SHP77 treated with DMSO at 0.1 percent for 48 hours (cell line): ENCODE measurements at regions not wholly inside any gene's neighbourhood (a gene's known extent, or its start where the extent isn't known, plus 50 kb on each side); places are given as distances from the start of the nearest gene placed in this dataset.

Experiments
- DNase-seq: peaks from one replicate; lab custom pipeline; 2025; lab: John Stamatoyannopoulos, UW

DNA sequence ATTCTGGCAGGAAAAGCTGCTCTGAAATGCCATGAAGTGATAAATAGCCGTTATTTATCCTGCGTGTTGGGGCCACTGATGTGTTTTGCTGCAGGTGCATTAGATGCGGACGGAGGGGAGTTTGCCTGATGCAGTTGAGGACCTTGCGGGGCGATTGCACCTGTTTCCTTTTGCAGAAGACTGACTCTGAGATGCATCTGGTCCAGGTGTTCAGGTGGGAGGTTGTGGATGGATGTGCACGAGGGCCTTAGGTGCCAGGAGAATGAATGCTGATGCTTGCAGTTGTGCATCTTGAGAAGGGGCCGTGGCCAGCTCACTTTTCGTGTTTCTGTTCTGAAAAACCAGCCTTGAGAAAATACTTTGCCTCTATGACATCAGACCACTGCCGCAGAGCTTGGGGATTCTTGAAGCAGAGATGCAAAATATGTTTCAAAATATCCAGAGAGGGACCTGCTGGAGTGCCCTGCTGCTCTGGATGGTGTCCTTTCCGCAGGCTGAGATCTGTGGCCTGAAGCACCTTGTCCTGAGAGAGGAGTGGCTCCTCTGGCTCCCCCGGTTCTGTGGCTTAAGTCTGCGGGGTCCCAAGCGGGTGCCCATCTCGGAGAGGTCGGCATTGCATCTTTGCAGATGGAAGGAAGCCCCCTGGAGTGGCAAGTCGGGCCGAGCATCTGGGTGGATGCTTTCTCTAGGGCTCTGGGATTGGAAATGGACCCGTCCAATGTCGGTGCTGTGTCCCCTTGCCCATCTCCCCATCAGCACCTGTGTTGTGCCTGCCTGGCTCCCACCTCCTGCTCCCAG lies 1031.1 kb downstream of the TBC1D22A start:
- no peak for DNase-seq

DNA sequence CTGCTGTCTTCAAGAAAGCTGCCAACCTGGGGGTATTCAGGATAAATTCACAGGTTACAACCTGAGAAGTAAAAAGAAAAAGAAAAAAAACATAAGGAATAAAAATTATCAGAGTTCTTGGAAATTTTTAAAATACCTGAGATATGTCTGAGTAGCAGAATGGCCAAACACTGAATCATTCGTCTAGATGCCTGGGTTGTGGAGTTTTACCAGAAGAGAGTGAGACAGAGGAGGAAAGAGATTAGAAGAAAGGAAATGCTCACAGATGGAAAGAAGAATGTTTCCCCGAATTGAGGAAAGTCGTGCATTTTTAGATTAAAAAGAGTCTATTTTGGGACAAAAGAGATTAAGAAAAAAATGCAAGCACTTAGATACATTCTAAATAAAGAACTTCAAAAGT lies 1026.7 kb downstream of the TBC1D22A start:
- no peak for DNase-seq

DNA sequence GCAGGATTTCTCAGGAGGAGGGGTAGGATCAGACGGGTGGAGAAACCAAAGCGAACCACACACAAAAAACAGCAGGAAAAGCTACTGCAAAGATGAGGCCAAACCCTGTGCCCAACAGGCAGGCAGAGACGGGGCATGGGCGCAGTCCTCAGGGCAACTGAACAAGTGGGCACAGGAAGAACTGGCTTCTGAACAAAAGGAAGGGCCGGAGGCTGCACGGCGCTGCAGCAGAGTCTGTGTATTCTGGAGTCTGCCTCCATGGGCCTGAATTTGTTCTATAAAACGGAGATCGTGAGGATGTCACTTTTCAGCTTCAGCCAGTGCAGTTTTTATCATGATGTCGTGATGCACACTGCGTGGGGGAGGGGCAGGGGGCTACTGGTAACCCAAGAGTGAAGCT lies 1026.0 kb downstream of the TBC1D22A start:
- no peak for DNase-seq

DNA sequence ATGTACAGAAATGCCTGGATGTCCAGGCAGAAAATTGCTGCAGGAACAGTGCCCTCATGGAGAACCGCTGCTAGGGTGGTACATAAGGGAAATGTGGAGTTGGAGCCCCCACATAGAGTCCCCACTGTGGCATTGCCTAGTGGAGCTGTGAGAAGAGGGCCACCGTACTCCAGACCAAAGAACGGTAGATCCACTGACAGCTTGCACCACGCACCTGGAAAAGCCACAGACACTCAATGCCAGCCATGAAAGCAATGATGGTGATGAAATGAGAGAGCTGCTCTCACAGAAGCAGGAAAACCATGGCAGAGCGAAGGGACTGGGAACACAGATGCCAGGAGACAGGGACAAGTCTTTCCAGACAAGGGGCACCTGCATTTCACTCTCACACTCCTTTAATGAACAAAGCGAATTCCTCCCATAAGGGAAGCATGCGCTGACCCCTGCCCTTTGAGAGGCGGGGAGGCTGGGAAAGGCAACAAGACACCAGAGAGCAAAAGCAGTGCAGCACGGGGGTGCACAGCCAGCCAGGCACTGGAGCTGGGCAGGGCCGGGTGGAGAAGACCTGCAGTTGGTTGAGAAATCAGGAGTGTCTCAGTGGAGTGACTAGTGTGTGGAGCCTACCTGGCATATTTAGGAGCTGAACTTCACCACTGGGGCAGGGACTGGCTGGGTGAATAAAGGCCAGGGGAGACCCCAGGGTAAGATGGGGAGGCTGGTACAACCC lies 1025.2 kb downstream of the TBC1D22A start:
- no peak for DNase-seq

DNA sequence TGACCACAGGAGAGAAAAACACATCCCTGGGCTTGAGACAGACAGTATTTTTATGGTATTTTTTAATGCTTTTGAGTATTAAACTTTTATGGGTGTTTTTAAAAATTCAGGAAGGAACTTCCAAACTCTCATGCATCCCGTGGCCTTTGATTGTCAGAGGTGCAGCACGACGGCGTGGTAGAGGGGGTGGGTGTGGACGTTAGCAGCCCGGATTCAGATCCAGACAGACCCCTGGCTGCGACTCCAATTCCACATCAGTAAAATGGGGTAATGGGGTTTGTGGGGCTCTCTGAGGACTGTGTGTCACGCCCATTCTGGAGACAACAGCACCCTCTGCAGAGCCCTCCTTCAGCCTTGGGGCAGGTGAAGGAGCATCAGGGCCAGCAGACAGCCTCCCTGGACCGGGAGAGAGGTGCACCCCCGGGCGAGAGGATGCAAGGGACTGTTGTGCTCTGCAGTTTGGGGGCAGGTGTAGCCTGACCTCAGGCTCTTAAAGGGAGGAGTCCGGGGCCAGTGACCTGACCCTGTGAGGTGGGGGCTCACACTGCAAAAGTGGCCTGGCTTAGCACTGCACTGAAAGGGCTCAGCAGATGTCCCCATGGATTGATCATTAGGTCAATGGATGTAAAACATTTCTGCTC lies 1024.3 kb downstream of the TBC1D22A start:
- no peak for DNase-seq

DNA sequence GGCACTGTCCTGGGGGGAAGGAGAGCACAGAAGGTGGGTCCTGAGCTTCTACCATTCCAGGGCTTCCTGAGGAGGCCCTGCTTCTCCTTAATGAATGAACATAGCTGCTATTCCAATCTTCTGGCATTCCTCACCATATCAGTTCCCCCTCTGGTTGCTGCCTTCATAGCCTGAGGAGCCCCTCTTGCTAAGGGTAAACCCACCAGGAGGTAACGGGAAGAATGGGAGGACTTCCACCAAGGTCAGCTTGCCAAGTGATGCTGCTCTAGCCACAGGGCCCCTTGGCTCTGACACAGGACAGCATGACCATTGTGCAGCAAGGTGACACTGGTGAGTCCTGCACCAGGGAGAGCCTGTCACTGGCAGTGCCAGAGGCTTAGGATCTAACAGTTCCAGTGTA lies 1022.5 kb downstream of the TBC1D22A start:
- DNase-seq: no peak

DNA sequence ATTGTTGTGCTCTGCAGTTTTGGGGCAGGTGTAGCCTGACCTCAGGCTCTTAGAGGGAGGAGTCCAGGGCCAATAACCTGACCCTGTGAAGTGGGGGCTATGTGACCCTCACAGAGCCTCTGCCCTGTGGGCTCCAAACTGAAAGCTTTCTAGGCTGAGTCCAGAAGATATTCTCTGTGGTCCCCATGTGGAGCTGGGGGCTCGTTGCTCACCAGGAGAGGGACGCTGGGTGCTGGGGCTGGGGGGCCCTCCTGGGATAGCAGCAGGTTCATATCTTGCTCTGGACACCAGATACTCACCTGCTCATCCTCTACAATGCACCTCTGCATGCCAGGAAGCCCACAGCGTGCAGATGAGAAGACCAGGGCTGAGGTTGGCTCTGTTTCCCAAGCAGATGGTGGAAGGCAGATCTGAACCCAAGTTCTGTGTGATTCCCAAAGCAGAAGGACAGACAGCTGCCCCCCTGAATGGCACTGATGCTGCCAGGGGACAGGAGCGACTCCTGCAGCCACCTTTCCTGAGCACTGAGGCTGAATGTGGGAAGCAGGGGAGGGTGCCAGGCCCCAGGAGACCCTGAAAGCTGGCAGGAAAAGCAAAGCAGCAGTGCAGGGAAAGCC lies 1022.0 kb downstream of the TBC1D22A start:
- no peak for DNase-seq

DNA sequence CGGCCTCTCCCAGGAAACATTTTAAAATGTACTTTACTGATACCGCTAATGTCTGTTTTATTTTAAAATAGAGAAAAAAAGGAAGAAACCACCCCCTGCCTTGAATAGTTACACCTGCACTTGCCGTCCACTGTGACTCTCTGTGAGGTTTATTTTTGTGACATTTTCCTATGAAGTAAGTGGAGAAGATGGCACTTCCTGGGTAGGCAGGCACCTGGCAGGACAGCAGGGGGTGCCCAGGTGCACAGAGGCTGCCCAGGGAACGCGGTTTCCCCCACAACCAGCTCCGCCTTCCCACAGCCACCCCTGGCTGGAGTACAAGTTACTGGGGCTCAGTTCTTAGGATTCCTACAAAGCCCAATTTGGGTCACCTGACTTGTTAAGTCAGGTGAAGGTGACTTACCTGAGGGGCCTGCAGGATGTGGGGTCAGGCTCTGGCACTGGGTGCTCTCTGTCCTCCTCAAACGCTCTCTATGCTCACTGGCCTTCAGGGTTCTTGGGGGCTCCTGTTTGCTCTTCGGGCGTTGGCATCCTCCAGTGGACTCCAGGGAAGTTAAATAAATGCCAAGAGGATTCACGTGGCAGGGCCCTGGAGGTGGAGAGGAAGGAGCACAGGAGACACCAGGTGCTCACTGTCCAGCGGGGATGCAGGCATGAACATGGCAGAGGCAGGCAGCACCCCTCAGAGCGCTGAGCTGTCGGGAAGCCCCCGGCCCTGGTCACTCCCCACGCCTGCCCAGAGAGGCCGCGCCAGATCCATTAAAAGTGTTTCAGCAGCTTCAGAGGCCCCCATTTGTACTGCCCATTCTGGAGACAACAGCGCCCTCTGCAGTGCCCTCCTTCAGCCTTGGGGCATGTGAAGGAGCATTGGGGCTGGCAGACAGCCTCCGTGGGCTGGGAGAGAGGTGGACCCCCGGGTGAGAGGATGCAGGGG lies 1021.2 kb downstream of the TBC1D22A start:
- DNase-seq: no peak

DNA sequence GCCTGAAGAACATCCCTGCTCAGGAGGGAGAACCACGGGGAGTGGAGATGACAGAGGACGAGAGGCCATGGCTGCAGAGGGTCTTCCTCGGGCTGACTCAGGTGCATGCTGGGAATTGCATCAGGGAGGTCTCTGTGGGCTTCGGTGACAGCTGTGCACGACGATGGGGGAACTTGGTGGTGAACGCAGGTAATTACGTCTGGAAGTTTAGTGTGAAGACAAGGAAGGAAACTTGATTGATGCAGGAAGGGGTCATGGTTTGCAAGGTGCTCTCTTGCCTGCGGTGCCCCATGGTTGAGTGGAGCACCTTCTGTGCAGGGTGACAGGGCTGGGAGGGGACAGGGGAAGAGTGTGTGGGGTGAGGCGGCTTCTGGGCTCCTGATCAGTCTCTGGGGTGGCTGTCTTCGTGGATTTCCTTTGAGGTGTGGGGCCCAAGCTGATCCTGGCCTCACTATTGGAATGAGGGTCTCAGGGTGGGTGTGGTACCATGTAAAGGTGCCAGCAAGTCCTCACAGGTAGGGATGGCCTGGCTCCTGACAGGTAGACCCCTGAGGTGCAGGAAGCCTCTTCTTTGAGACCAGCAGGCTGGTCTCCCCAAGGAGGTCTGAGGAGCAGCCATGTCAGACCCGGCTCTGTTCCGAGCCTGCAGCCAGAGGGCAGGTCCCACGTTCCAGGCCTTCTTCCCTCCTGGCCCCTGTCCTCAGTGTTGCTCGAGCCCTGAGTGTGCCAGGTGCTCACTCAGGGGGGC lies 1020.1 kb downstream of the TBC1D22A start:
- no peak for DNase-seq

DNA sequence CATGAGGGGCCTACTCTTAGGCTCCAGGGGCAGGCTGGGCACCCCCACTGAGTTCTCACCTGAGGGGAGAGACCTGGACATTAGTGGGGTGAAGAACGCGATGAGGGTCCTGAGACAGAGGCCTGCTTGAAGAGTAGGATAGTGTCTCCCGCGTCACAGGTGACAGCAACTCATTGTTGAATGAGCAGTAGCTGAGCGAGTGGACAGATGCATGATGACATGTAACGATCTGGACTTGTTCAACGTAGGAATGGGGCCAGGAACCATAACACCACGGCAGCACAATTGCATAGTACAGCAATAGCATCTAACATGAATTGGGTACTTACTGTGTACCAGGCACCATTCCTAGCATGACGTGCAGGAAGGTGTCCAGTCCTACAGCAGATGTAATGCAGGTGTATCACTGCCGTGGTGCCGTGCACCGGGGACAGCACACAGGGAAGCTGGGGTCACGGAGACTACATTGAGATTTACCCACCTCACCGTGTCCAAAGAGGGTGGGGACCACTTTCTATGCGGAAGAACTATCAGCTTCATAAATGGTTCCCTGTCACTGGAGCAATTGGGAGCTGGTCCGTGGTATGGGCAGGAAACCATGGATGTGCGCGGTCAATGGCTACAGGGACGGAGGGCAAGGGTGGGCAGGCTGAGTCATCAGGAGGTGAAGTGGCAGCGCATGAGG lies 1019.1 kb downstream of the TBC1D22A start:
- no peak for DNase-seq

DNA sequence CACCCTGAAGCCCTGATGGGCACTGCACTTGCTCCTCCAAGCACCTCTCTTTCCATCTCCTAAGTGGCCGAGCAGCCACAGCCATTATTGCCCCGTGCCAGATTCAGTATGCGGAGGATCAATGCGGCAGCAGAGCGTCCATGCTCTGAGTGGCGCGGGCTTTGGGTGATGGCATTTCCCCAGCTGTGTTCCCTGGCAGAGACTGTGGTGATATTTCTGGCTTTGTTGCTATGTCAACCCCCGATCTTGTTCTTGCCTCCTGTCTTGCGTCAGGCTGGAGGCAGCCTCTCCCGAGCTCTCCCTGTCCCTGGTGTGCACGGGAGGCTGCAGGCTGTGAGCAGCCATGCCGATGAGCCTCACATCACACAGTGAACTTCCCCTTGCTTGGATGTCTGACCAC lies 1018.6 kb downstream of the TBC1D22A start:
- no peak for DNase-seq

DNA sequence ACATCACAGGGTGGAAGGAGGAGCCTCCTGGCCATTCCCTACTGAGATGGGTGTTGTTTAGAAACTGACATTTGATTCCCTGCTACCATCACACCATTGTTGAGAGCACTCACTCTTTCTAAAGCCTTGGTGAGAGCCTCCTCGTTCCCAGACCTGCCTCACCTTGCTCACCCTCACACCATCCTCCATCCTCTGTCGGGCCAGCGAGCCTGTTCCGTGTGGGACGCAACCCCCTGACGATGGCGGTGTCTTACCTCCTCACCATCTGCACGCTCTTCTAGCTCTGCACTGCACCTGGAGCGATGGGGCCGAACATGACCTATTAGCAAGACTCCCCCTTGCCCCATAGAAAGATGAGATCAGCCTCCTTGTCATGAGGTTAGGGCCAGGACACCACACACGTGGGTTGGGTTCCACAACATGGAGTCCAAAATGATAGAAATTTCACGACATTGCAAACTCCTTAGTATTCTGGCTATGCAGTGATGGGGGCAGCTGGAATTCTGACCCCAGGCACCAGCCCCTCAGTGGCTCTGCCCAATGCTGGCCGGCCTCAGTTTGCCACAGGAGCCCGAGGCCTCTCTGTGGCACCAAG lies 1017.9 kb downstream of the TBC1D22A start:
- DNase-seq: no peak

DNA sequence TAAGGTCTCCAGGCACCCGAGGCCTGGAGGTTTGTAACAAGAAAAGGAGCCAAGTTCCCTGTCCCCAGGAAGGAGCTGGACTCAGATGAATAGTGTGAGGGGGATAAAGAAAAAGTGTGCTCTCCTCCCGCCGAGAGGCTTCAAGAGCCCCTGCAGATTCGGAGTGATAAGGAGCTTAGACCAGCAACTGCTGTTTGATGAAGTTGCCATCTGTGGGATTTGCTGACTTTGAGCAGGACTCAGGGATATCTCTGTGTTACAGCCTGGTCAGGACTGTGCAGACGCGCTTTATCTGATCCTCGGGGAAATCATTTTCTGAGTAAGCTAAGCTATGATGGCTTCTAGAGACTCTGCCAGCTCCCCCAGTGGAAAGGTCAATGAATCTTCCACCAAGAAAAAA lies 1017.0 kb downstream of the TBC1D22A start:
- no peak for DNase-seq

DNA sequence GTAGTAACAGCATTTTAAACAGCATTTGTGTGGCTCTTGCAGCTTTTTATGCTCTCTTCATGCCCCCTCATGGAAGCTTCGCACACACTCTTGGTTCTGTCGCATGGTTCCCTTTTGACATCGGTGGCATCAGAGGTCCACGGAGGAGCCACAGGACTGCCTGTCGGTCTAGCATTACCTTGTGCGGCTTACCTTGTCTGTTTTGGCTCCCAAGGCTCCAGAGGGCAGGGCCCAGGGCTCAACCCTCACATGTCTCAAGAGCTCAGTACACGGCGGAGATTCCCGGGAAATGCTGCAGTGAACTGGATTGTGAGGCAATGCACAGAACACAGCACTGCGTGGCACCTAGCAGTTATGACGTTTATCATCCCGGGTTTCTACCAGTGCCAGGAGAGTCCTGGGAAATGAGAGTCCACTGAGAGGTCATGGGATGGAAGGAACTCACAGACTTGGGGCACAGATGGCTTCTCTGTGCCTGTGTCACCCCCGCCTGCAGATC lies 1015.8 kb downstream of the TBC1D22A start:
- DNase-seq: no peak

DNA sequence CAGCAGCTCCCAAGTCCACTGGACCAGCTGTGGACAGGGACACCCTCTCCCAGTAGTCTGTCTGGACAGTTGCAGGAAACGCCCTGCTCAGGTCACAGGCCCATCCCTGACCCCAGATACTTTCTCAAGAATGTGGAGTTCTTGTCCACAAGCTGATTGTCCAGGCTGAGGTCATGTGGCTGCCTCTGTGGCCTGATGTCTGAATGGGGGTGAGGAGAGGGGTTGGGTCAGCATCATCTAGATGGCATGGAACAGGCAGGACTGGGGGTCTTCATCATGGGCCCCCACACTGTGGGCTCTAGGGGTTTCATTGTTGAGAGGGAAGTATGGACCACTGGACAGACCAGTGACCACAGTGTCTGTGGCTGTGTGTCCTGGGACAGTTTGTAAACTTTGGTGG lies 1015.0 kb downstream of the TBC1D22A start:
- DNase-seq: no peak

DNA sequence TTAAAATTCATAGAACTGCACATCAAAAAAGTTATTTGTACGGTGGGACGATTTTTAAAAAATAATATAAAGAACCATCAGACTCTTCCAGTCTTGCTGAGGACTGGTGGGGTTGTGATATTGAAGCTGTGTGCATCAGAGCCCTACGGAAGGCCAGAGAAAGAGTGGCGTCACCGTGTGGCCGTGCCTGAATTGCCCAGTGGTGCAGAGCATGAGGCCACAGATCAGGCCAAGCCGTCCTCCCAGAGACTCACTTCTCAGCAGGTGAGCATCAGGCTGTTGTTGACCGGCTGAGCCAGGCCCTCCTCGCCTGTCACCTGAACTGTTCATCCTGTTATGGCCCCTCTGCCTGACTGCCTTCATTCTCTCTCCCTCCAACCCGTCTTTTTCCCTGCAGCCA lies 1013.9 kb downstream of the TBC1D22A start:
- no peak for DNase-seq

DNA sequence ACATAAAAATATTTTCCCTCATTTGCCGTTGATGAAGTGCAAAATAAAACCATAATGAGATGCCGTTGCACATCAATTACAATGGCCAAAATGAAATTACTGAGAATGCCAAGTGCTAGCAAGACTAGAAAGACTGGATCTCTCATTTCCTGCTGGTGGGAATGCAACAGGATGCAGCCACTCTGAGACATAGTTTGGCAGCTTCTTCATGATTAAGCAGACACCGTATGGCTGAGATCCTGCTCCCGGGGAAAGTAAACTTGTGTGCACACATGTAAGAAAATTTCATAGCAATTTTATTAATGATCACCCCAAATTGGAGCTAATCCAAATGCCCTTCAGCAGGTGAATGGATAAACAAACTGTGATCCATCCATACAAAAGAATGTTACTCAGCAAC lies 1013.2 kb downstream of the TBC1D22A start:
- DNase-seq: no peak

DNA sequence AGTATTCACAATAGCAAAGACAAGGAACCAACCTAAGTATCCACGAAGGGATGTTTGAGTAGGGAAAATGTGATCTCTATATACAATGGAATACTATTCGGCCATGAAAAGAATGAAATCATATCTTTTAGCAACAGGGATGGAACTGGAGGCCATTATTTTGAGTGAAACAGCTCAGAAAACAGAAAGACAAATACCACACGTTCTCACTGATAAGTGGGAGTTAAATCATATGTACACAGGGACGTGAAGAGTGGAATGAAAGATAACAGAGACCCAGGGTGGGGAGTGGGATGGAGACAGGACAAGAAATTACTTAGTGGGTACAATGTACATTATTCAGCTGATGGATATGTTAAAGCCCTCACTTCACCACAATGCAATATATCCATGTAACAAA lies 1012.7 kb downstream of the TBC1D22A start:
- DNase-seq: no peak

DNA sequence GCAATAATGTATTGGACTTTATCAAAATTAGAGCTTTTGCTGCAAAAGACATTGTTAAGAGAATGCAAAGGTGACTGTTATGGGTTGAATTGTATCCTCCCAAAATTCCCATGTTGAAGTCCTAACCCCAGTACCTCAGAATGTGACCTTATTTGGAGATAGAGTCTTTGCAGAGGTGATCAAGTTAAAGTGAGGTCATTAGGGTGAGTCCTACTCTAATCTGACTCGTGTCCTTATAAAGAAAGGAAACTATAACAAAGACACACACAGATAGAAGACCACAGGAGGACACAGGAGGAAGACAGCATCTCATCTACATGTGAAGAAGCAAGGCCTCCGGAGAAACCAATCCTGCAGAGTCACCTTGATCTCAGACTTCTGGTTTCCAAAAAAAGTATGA lies 1011.2 kb downstream of the TBC1D22A start:
- DNase-seq: no peak

DNA sequence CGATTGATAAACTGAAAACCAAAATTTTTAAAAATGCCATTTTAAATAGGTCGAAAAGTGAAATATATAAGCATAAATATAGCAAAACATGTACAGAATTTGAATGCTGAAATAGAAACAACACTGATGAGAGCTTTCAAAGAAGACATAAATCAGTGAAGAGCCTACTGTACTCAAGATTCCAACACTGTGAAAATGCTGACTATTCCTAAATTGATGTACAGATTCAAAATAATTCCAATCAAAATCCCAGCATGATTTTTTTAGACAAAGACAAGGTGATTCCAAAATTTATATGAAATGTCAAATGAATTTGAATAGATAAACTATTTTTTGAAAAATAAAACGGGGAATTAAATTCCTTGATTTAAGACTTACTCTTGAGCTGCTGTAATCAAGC lies 1010.4 kb downstream of the TBC1D22A start:
- DNase-seq: no peak
